HCT116 (cell line): ENCODE measurements at regions not wholly inside any gene's neighbourhood (a gene's known extent, or its start where the extent isn't known, plus 50 kb on each side); places are given as distances from the start of the nearest gene placed in this dataset.

Experiments used
- ATAC-seq: fragments of 200-7000 bp; cut with Tn5 transposase; 2 replicates; pipeline ENCODE4 v1.9.1; 2020; ENCODE audit warnings: mild to moderate bottlenecking, moderate library complexity
- BruUV-seq: library from RNA; stranded (reverse); fragments of 400-500 nt; replicated peaks from 2 replicates; lab custom pipeline; 2021; lab: Mats Ljungman, UMichigan
- CTCF ChIA-PET: fragments of 300-600 bp; sonication (Branson Sonifier 250); formaldehyde crosslinking; loops from one replicate; lab custom pipeline; 2021; ENCODE audit warnings: antibody characterized with exemption; lab: Charles Lee
- POLR2A ChIA-PET: fragments of 300-600, 350-600 bp; sonication (Branson Sonifier 250); formaldehyde crosslinking; loops from one replicate; lab custom pipeline; 2021; ENCODE audit warnings: antibody characterized with exemption; lab: Charles Lee
- RAD21 ChIA-PET, 2 experiments: fragments of 300-600 bp; sonication (Branson Sonifier 250); formaldehyde crosslinking; loops; one replicate each; lab custom pipeline; 2023; ENCODE audit warnings: low total read pairs in 2 of 2; ENCODE audit not compliant: uncharacterized antibody in 2 of 2, unreplicated experiment in 2 of 2, low non-redundant PET in 1 of 2; lab: Charles Lee
- DNase-seq: peaks from one replicate; pipeline ENCODE4 v3.0.0-alpha.2; 2010; ENCODE audit warnings: low read depth, low spot score
- H2AFZ ChIP-seq: fragments of 200-600 bp; shearing (Covaris generic), sonication (generic); 2 replicates; pipeline ENCODE4 v1.6.1; 2017; ENCODE audit warnings: low read depth, mixed run types, mixed read lengths, antibody characterized with exemption, low read length; ENCODE audit not compliant: poor library complexity, severe bottlenecking
- H3K27ac ChIP-seq: 2 replicates; pipeline ENCODE4 v1.5.1; 2012; ENCODE audit warnings: low read depth, low read length
- H3K27me3 ChIP-seq: fragments of 200-600 bp; sonication (generic); 2 replicates; pipeline ENCODE4 v1.6.1; 2016; ENCODE audit warnings: mixed run types, low read length, mixed read lengths; ENCODE audit not compliant: insufficient read depth
- H3K36me3 ChIP-seq, 2 experiments: fragments of 200-500 bp in 1 of 2; fragments of 200-600 bp in 1 of 2; sonication (Bioruptor generic) in 1 of 2; sonication (generic) in 1 of 2; 2 replicates each; pipeline versions ENCODE4 v1.5.1 to v1.6.1; 2014 to 2016; ENCODE audit warnings: low read length in 2 of 2, inconsistent platforms in 1 of 2, mixed read lengths in 1 of 2, mixed run types in 1 of 2; ENCODE audit not compliant: insufficient read depth in 2 of 2, control insufficient read depth in 1 of 2
- H3K4me1 ChIP-seq, 2 experiments: fragments of 200-600 bp in 1 of 2; sonication (generic) in 1 of 2; 2 replicates each; pipeline versions ENCODE4 v1.5.1 to v1.6.1; 2012 to 2017; ENCODE audit warnings: low read length in 2 of 2, inconsistent platforms in 1 of 2, mild to moderate bottlenecking in 1 of 2, mixed read lengths in 1 of 2, mixed run types in 1 of 2, moderate library complexity in 1 of 2; ENCODE audit not compliant: insufficient read depth in 2 of 2, control insufficient read depth in 1 of 2
- H3K4me2 ChIP-seq: fragments of 200-600 bp; sonication (generic); 2 replicates; pipeline ENCODE4 v1.6.1; 2017; ENCODE audit warnings: mixed run types, low read length, mixed read lengths
- H3K4me3 ChIP-seq, 2 experiments: fragments of 200-600 bp in 1 of 2; sonication (generic) in 1 of 2; replicated peaks in 1 of 2; 2 replicates each; pipeline ENCODE4 v1.5.1; 2011 to 2016; ENCODE audit warnings: low read length in 2 of 2, control low read depth in 1 of 2, low read depth in 1 of 2, mild to moderate bottlenecking in 1 of 2, mixed read lengths in 1 of 2, mixed run types in 1 of 2
- H3K79me2 ChIP-seq: fragments of 200-600 bp; sonication (generic); 2 replicates; pipeline ENCODE4 v1.6.1; 2017; ENCODE audit warnings: mild to moderate bottlenecking, mixed run types, low read length, moderate library complexity, mixed read lengths; ENCODE audit not compliant: insufficient read depth
- H3K9ac ChIP-seq: fragments of 200-600 bp; sonication (generic); 2 replicates; pipeline ENCODE4 v1.6.1; 2016; ENCODE audit warnings: low read length, mixed read lengths
- H3K9me2 ChIP-seq: fragments of 200-600 bp; sonication (generic), shearing (Covaris generic); 2 replicates; pipeline ENCODE4 v1.6.1; 2017; ENCODE audit warnings: mixed run types, mild to moderate bottlenecking, moderate library complexity; ENCODE audit not compliant: insufficient read depth
- H3K9me3 ChIP-seq, 2 experiments: fragments of 200-500 bp in 1 of 2; fragments of 200-600 bp in 1 of 2; sonication (Bioruptor generic) in 1 of 2; sonication (generic) in 1 of 2; 2 replicates each; pipeline ENCODE4 v1.6.1; 2014 to 2017; ENCODE audit warnings: low read length in 2 of 2, mixed read lengths in 2 of 2, inconsistent platforms in 1 of 2, low read depth in 1 of 2, mild to moderate bottlenecking in 1 of 2, mixed run types in 1 of 2, moderate library complexity in 1 of 2; ENCODE audit not compliant: control insufficient read depth in 1 of 2, insufficient read depth in 1 of 2
- H4K20me1 ChIP-seq: fragments of 200-600 bp; sonication (generic), shearing (Covaris generic); 2 replicates; pipeline ENCODE4 v1.6.1; 2017; ENCODE audit warnings: mixed run types, mild to moderate bottlenecking, moderate library complexity; ENCODE audit not compliant: insufficient read depth
- ELF1 ChIP-seq: IDR thresholded peaks from 2 replicates; pipeline ENCODE4 v1.6.1; 2012; ENCODE audit warnings: low read depth, borderline replicate concordance
- EZH2phosphoT487 ChIP-seq: fragments of 200-600 bp; IDR thresholded peaks from 2 replicates; pipeline ENCODE4 v1.6.1; 2018; ENCODE audit warnings: antibody characterized with exemption, borderline replicate concordance
- JUND ChIP-seq: IDR thresholded peaks from 2 replicates; pipeline ENCODE4 v1.6.1; 2012
- POLR2A ChIP-seq: IDR thresholded peaks from 2 replicates; pipeline ENCODE4 v1.7.0; 2011; ENCODE audit warnings: borderline replicate concordance; ENCODE audit not compliant: insufficient read depth, insufficient read length; ENCODE audit errors: extremely low read depth
- POLR2AphosphoS5 ChIP-seq: IDR thresholded peaks from 2 replicates; pipeline ENCODE4 v1.6.1; 2011; ENCODE audit warnings: mild to moderate bottlenecking, low read depth, low read length, moderate library complexity
- SP1 ChIP-seq: IDR thresholded peaks from 2 replicates; pipeline ENCODE4 v1.6.1; 2012; ENCODE audit warnings: low read depth
- ZNF274 ChIP-seq: fragments of 200-500 bp; sonication (Bioruptor generic); IDR thresholded peaks from 2 replicates; pipeline ENCODE4 v1.6.1; 2014; ENCODE audit warnings: mild to moderate bottlenecking, low read depth, low read length, inconsistent platforms
- intact Hi-C: fragments of 100-400 bp; cut with micrococcal nuclease; formaldehyde crosslinking; loops from 2 replicates; pipeline ENCODE4 v1.10.0; 2022
- TF ChIP-seq, protein P1 (sequence below), 3 experiments: fragments of 200-600 bp in 1 of 3; sonication (generic) in 1 of 3; IDR thresholded peaks in 2 of 3; conservative IDR thresholded peaks in 1 of 3; 2 replicates each; pipeline ENCODE4 v1.5.1; 2012 to 2017; ENCODE audit warnings: low read depth in 2 of 3, low read length in 2 of 3, antibody characterized with exemption in 1 of 3, borderline replicate concordance in 1 of 3, control low read depth in 1 of 3, mild to moderate bottlenecking in 1 of 3, mixed read lengths in 1 of 3, mixed run types in 1 of 3, moderate library complexity in 1 of 3; ENCODE audit not compliant: insufficient read depth in 1 of 3
- TF ChIP-seq, protein P2 (sequence below): IDR thresholded peaks from 2 replicates; pipeline ENCODE4 v1.6.1; 2012; ENCODE audit warnings: low read depth

DNA sequence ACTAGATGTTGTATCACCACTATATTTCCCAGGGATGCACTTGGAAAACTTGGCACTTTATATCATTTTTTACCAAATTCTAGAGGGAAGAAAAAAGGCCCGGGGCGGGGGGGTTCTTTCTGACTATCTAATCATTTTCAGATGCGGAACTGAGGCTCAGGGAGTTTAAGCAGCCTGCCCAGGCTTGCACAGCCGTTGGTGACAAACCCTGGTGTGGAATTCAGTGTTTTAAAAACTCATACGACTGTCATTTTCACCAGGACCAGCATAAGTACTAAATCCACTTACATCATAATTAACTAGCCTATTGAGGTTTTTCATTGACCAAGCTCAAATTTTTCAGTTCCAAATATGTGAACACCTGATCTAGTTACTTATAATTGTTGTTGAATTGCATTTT is 181.0 kb downstream of the IPO8 start:
- DNase-seq (no peak), ATAC-seq (no peak)
- no peaks in the 10 kb centered on the region for H3K79me2 ChIP-seq
- no TSS peak for BruUV-seq
- H3K4me1 ChIP-seq = no peaks in the 10 kb centered on the region
- H2AFZ ChIP-seq = no peak overlapping the region
- no peak overlapping the region for H3K9ac ChIP-seq
- no peak overlapping the region for H3K27ac ChIP-seq
- H3K4me2 ChIP-seq = no peak overlapping the region
- H3K27me3 ChIP-seq = no peaks in the 10 kb centered on the region
- no peaks in the 10 kb centered on the region for H4K20me1 ChIP-seq
- ChIA-PET RAD21 (no interaction called here), POLR2A (no interaction called here), CTCF (no interaction called here)
- TF ChIP-seq, protein P1, sequence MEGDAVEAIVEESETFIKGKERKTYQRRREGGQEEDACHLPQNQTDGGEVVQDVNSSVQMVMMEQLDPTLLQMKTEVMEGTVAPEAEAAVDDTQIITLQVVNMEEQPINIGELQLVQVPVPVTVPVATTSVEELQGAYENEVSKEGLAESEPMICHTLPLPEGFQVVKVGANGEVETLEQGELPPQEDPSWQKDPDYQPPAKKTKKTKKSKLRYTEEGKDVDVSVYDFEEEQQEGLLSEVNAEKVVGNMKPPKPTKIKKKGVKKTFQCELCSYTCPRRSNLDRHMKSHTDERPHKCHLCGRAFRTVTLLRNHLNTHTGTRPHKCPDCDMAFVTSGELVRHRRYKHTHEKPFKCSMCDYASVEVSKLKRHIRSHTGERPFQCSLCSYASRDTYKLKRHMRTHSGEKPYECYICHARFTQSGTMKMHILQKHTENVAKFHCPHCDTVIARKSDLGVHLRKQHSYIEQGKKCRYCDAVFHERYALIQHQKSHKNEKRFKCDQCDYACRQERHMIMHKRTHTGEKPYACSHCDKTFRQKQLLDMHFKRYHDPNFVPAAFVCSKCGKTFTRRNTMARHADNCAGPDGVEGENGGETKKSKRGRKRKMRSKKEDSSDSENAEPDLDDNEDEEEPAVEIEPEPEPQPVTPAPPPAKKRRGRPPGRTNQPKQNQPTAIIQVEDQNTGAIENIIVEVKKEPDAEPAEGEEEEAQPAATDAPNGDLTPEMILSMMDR (IDR thresholded peaks at IDR 0.05 in 2 of 3, conservative IDR thresholded peaks at IDR 0.05 in 1 of 3; ENCODE audit: borderline replicate concordance in 1 of 3, insufficient read depth in 1 of 3, low read depth in 2 of 3, low read length in 2 of 3) = no peak
- TF ChIP-seq EZH2phosphoT487 (no peak), JUND (no peak), SP1 (no peak), POLR2AphosphoS5 (no peak), ZNF274 (no peak), ELF1 (no peak), POLR2A (no peak)
- TF ChIP-seq, protein P2, sequence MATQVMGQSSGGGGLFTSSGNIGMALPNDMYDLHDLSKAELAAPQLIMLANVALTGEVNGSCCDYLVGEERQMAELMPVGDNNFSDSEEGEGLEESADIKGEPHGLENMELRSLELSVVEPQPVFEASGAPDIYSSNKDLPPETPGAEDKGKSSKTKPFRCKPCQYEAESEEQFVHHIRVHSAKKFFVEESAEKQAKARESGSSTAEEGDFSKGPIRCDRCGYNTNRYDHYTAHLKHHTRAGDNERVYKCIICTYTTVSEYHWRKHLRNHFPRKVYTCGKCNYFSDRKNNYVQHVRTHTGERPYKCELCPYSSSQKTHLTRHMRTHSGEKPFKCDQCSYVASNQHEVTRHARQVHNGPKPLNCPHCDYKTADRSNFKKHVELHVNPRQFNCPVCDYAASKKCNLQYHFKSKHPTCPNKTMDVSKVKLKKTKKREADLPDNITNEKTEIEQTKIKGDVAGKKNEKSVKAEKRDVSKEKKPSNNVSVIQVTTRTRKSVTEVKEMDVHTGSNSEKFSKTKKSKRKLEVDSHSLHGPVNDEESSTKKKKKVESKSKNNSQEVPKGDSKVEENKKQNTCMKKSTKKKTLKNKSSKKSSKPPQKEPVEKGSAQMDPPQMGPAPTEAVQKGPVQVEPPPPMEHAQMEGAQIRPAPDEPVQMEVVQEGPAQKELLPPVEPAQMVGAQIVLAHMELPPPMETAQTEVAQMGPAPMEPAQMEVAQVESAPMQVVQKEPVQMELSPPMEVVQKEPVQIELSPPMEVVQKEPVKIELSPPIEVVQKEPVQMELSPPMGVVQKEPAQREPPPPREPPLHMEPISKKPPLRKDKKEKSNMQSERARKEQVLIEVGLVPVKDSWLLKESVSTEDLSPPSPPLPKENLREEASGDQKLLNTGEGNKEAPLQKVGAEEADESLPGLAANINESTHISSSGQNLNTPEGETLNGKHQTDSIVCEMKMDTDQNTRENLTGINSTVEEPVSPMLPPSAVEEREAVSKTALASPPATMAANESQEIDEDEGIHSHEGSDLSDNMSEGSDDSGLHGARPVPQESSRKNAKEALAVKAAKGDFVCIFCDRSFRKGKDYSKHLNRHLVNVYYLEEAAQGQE = no peak
- intact Hi-C loops = loop anchor here (2.0 to 10.0 kb wide), 2 partner anchors 820 to 996 kb away; no protein-coding TSS in a partner anchor
- H3K36me3 ChIP-seq = no peaks in the 10 kb centered on the region
- no peaks in the 10 kb centered on the region for H3K9me3 ChIP-seq
- no peak overlapping the region for H3K4me3 ChIP-seq
- no peaks in the 10 kb centered on the region for H3K9me2 ChIP-seq
